ENCODE measurements at regions not wholly inside any gene's neighbourhood (a gene's known extent, or its start where the extent isn't known, plus 50 kb on each side); places are given as distances from the start of the nearest gene placed in this dataset.

- Histone ChIP-seq H3K9ac (ENCODE audit: insufficient read depth in 1 of 2, low read length in 2 of 2) (no peak overlapping the region), H3K27ac (ENCODE audit: low read depth in 1 of 2, low read length in 1 of 2) (no peak overlapping the region), H3K4me3 (no peak overlapping the region), H3K27me3 (ENCODE audit: control insufficient read depth in 3 of 3, insufficient read depth in 3 of 3, low read length in 2 of 3) (no peaks in the 10 kb centered on the region), H3K36me3 (ENCODE audit: control insufficient read depth in 4 of 4, insufficient read depth in 4 of 4, low read length in 4 of 4) (no peaks in the 10 kb centered on the region), H3K9me3 (ENCODE audit: control insufficient read depth in 4 of 4, insufficient read depth in 3 of 4, low read length in 3 of 4) (no peaks in the 10 kb centered on the region), H3K4me1 (ENCODE audit: control insufficient read depth in 5 of 5, insufficient read depth in 5 of 5, low read length in 5 of 5) (peaks cover 0 to 31% (median 10%) of the 10 kb centered on the region in 5 donors)
- DNase-seq (peak in 2 of 3 donors; percentile 26 to 56), ATAC-seq (ENCODE audit: insufficient read depth, low FRiP score) (no peak)
- TF ChIP-seq, protein P1, sequence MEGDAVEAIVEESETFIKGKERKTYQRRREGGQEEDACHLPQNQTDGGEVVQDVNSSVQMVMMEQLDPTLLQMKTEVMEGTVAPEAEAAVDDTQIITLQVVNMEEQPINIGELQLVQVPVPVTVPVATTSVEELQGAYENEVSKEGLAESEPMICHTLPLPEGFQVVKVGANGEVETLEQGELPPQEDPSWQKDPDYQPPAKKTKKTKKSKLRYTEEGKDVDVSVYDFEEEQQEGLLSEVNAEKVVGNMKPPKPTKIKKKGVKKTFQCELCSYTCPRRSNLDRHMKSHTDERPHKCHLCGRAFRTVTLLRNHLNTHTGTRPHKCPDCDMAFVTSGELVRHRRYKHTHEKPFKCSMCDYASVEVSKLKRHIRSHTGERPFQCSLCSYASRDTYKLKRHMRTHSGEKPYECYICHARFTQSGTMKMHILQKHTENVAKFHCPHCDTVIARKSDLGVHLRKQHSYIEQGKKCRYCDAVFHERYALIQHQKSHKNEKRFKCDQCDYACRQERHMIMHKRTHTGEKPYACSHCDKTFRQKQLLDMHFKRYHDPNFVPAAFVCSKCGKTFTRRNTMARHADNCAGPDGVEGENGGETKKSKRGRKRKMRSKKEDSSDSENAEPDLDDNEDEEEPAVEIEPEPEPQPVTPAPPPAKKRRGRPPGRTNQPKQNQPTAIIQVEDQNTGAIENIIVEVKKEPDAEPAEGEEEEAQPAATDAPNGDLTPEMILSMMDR (IDR thresholded peaks at IDR 0.05; ENCODE audit: control extremely low read depth, extremely low read depth): no peak
Measured at GRCh38 chr6:56750686-56751085, 108.0 kb upstream of the DST start.

DNA sequence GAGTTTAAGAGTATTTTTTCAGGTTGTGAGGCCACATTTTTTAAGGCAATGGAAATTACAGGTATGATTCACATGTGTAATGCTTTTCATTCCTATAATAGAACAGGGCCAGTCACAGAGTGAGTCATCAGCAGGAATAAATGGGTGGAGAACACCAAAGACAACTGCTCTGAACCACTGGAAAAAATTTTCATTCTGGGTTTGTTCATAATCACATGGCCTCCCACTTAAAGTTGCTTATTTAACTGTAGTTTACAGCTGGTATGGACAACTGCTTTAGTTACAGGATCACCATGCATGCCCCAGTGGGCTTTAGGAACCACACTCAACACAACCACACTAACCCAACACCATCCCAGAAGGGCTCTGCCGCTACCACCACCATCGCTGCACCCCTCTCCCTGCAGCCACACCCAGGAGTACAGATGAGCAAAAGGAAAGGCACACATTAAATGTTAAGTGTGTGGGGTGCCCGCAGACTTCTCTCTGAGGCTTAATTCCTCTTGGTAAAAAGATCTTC lies 107.0 kb upstream of the DST start:
- TF ChIP-seq, protein P1 (IDR thresholded peaks at IDR 0.05; ENCODE audit: control extremely low read depth, extremely low read depth): no peak
- DNase-seq (no peak), ATAC-seq (ENCODE audit: insufficient read depth, low FRiP score) (no peak)
- no peak overlapping the region for H3K9ac ChIP-seq (ENCODE audit: insufficient read depth in 1 of 2, low read length in 2 of 2)
- peaks cover 0 to 22% (median 3%) of the 10 kb centered on the region in 5 donors for H3K4me1 ChIP-seq (ENCODE audit: control insufficient read depth in 5 of 5, insufficient read depth in 5 of 5, low read length in 5 of 5)
- H3K4me3 ChIP-seq: no peak overlapping the region
- no peaks in the 10 kb centered on the region for H3K27me3 ChIP-seq (ENCODE audit: control insufficient read depth in 3 of 3, insufficient read depth in 3 of 3, low read length in 2 of 3)
- 89 to 95% methylated on average over 3 of the region's 3 CpGs for WGBS, 2 donors
- no peaks in the 10 kb centered on the region for H3K9me3 ChIP-seq (ENCODE audit: control insufficient read depth in 4 of 4, insufficient read depth in 3 of 4, low read length in 3 of 4)
- H3K36me3 ChIP-seq (ENCODE audit: control insufficient read depth in 4 of 4, insufficient read depth in 4 of 4, low read length in 4 of 4): no peaks in the 10 kb centered on the region
- peak overlapping the region; percentile 4 to 89 for H3K27ac ChIP-seq (ENCODE audit: low read depth in 1 of 2, low read length in 1 of 2)

GRCh38 chr6:56746767-56747504 lies 104.2 kb upstream of the DST start:
- TF ChIP-seq, protein P1 (IDR thresholded peaks at IDR 0.05; ENCODE audit: control extremely low read depth, extremely low read depth): no peak
- Histone ChIP-seq H3K27me3 (ENCODE audit: control insufficient read depth in 3 of 3, insufficient read depth in 3 of 3, low read length in 2 of 3) (no peaks in the 10 kb centered on the region), H3K27ac (ENCODE audit: low read depth in 1 of 2, low read length in 1 of 2) (no peak overlapping the region), H3K9ac (ENCODE audit: insufficient read depth in 1 of 2, low read length in 2 of 2) (no peak overlapping the region), H3K9me3 (ENCODE audit: control insufficient read depth in 4 of 4, insufficient read depth in 3 of 4, low read length in 3 of 4) (no peaks in the 10 kb centered on the region), H3K4me1 (ENCODE audit: control insufficient read depth in 5 of 5, insufficient read depth in 5 of 5, low read length in 5 of 5) (peaks cover 0 to 24% (median 3%) of the 10 kb centered on the region in 5 donors), H3K4me3 (no peak overlapping the region), H3K36me3 (ENCODE audit: control insufficient read depth in 4 of 4, insufficient read depth in 4 of 4, low read length in 4 of 4) (no peaks in the 10 kb centered on the region)
- WGBS, 2 donors: 90 to 94% methylated on average over 4 of the region's 4 CpGs
- DNase-seq: no peak
- ATAC-seq (ENCODE audit: insufficient read depth, low FRiP score): no peak
